ENCODE measurements at regions not wholly inside any gene's neighbourhood (a gene's known extent, or its start where the extent isn't known, plus 50 kb on each side); places are given as distances from the start of the nearest gene placed in this dataset.

DNA sequence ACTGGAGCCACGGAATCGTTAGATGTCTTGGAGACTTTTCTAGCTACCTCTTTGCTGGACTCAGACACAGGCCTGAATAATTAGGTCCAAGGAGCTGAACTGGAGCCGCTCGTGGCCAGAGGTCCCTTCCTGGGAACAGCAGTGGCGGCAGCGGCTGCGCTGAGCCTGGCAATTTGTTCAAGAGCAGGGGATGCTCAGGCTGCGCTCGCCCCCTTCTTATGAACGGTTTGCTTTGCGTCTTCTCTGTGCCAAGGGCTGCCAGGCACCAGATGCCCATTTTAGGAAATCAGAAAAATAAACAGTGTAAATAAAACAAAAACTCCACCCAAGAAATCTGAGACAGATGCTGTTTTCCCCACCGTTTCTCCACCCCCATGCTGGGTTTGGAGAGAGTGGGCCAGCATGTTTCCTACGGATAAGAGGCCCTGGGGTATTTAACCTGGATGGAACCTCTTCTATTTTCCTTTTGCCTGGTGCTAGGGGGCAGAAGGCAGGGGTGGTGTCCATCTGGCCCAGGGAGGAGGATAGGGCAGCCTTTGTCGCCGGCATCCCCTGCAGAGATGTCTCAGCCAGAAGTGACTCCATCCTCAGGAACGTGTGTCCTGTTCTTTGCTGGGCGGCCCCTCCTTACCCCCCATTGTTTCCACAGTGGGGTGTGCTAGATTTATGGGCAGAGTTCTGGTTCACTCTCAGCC lies 163.4 kb downstream of the SEC14L1 start:
- TF ChIP-seq, protein P1, sequence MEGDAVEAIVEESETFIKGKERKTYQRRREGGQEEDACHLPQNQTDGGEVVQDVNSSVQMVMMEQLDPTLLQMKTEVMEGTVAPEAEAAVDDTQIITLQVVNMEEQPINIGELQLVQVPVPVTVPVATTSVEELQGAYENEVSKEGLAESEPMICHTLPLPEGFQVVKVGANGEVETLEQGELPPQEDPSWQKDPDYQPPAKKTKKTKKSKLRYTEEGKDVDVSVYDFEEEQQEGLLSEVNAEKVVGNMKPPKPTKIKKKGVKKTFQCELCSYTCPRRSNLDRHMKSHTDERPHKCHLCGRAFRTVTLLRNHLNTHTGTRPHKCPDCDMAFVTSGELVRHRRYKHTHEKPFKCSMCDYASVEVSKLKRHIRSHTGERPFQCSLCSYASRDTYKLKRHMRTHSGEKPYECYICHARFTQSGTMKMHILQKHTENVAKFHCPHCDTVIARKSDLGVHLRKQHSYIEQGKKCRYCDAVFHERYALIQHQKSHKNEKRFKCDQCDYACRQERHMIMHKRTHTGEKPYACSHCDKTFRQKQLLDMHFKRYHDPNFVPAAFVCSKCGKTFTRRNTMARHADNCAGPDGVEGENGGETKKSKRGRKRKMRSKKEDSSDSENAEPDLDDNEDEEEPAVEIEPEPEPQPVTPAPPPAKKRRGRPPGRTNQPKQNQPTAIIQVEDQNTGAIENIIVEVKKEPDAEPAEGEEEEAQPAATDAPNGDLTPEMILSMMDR (IDR thresholded peaks at IDR 0.05; ENCODE audit: low read depth, low read length, poor library complexity, severe bottlenecking): no peak
- TF ChIP-seq EZH2phosphoT487 (IDR thresholded peaks at IDR 0.05; ENCODE audit: borderline replicate concordance, low read length): no peak
